Right ventricle myocardium superior (tissue), 1 donor: ENCODE measurements at regions not wholly inside any gene's neighbourhood (a gene's known extent, or its start where the extent isn't known, plus 50 kb on each side); places are given as distances from the start of the nearest gene placed in this dataset.

Experiments used
- ATAC-seq: fragments of 200-7000 bp; cut with Tn5 transposase; one replicate; pipeline ENCODE4 v1.9.1; 2020; ENCODE audit warnings: mild to moderate bottlenecking; ENCODE audit not compliant: poor library complexity
- DNase-seq: peaks from one replicate; pipeline ENCODE4 v3.0.0-alpha.2; 2020
- intact Hi-C: fragments of 100-400 bp; cut with DNase I; formaldehyde crosslinking; loops from one replicate; pipeline ENCODE4 v1.11.2; 2022
- donor health status: DM: no; HTN: yes; CAD: no; lungs with severe emphysema.

- DNase-seq (no peak), ATAC-seq (no peak)
- intact Hi-C loops: no loop called here
These were observed 578.7 kb upstream of the SLITRK1 start for GRCh38 chr13:84460989-84461388.

- ATAC-seq (no peak), DNase-seq (no peak)
- intact Hi-C loops: no loop called here
These were observed 573.0 kb upstream of the SLITRK1 start for GRCh38 chr13:84455143-84455905.

- ATAC-seq (no peak), DNase-seq (no peak)
- intact Hi-C loops: no loop called here
These were observed 565.3 kb upstream of the SLITRK1 start for GRCh38 chr13:84447640-84447978.

GRCh38 chr13:84446972-84447639, 564.8 kb upstream of the SLITRK1 start:
- DNase-seq: no peak
- intact Hi-C loops: no loop called here
- ATAC-seq: no peak

GRCh38 chr13:84445776-84446175, 563.5 kb upstream of the SLITRK1 start:
- DNase-seq: no peak
- ATAC-seq: no peak
- intact Hi-C loops: no loop called here

GRCh38 chr13:84443463-84443862, 561.2 kb upstream of the SLITRK1 start:
- DNase-seq: no peak

GRCh38 chr13:84439108-84439507, 556.8 kb upstream of the SLITRK1 start:
- no peak for DNase-seq
- intact Hi-C loops: no loop called here
- no peak for ATAC-seq

More at GRCh38 chr13:84443463-84443862, 561.2 kb upstream of the SLITRK1 start:
- ATAC-seq: no peak
- intact Hi-C loops: no loop called here

- DNase-seq (no peak), ATAC-seq (no peak)
- intact Hi-C loops: no loop called here
These were observed 550.8 kb upstream of the SLITRK1 start for GRCh38 chr13:84433024-84433423.

- DNase-seq (no peak), ATAC-seq (no peak)
- intact Hi-C loops: no loop called here
These were observed 549.4 kb upstream of the SLITRK1 start for GRCh38 chr13:84431646-84432045.

GRCh38 chr13:84430446-84430845, 548.2 kb upstream of the SLITRK1 start:
- intact Hi-C loops: no loop called here
- ATAC-seq (no peak), DNase-seq (no peak)

- ATAC-seq: no peak
- intact Hi-C loops: no loop called here
These were observed 547.7 kb upstream of the SLITRK1 start for GRCh38 chr13:84430015-84430414.

GRCh38 chr13:84418041-84418440, 535.8 kb upstream of the SLITRK1 start:
- intact Hi-C loops: no loop called here
- DNase-seq (no peak), ATAC-seq (no peak)

More at GRCh38 chr13:84430015-84430414, 547.7 kb upstream of the SLITRK1 start:
- no peak for DNase-seq

GRCh38 chr13:84417416-84417815, 535.1 kb upstream of the SLITRK1 start:
- DNase-seq (no peak), ATAC-seq (no peak)
- intact Hi-C loops: no loop called here

GRCh38 chr13:84413016-84413415, 530.7 kb upstream of the SLITRK1 start:
- no peak for ATAC-seq

GRCh38 chr13:84405286-84405685, 523.0 kb upstream of the SLITRK1 start:
- DNase-seq (no peak), ATAC-seq (no peak)
- intact Hi-C loops: no loop called here

More at GRCh38 chr13:84413016-84413415, 530.7 kb upstream of the SLITRK1 start:
- intact Hi-C loops: no loop called here
- DNase-seq: no peak

- DNase-seq (no peak), ATAC-seq (no peak)
- intact Hi-C loops: no loop called here
These were observed 518.4 kb upstream of the SLITRK1 start for GRCh38 chr13:84400706-84401105.

- ATAC-seq: no peak
- intact Hi-C loops: no loop called here
- DNase-seq: no peak
These were observed 517.2 kb upstream of the SLITRK1 start for GRCh38 chr13:84399320-84400085.

- intact Hi-C loops: no loop called here
- DNase-seq (no peak), ATAC-seq (no peak)
These were observed 511.8 kb upstream of the SLITRK1 start for GRCh38 chr13:84393981-84394625.

GRCh38 chr13:84380866-84381265, 498.6 kb upstream of the SLITRK1 start:
- ATAC-seq (no peak), DNase-seq (no peak)
- intact Hi-C loops: no loop called here
